C4-2B (cell line): ENCODE measurements at regions not wholly inside any gene's neighbourhood (a gene's known extent, or its start where the extent isn't known, plus 50 kb on each side); places are given as distances from the start of the nearest gene placed in this dataset.

Source experiments
- CTCF ChIP-seq: fragments of 450-650 bp; conservative IDR thresholded peaks from 2 replicates; pipeline ENCODE4 v1.5.1; 2017; ENCODE audit warnings: mild to moderate bottlenecking
- ZFX ChIP-seq: fragments of 450-650 bp; IDR thresholded peaks from 2 replicates; pipeline ENCODE4 v1.6.1; 2017

GRCh38 chr1:177341773-177342172 is 171.0 kb downstream of the BRINP2 start:
- no peak for TF ChIP-seq CTCF
- TF ChIP-seq ZFX: no peak
